HEK293T (cell line): ENCODE measurements at regions not wholly inside any gene's neighbourhood (a gene's known extent, or its start where the extent isn't known, plus 50 kb on each side); places are given as distances from the start of the nearest gene placed in this dataset.
"Not testable (repeated sequence)": the region's sequence is repeated elsewhere in the genome, so short reads cannot be mapped to it uniquely, and the experiment has no call there.

Source experiments
- CTCF ChIA-PET: fragments of 350-600 bp; formaldehyde crosslinking; extraction: SDS; loops from one replicate; lab custom pipeline; 2021; ENCODE audit warnings: antibody characterized with exemption, inconsistent platforms; lab: Yijun Ruan, JAX
- POLR2A ChIA-PET: fragments of 350-600 bp; formaldehyde crosslinking; extraction: SDS; loops from one replicate; lab custom pipeline; 2020; ENCODE audit warnings: antibody characterized with exemption, inconsistent platforms; lab: Yijun Ruan, JAX
- DNase-seq: peaks from one replicate; pipeline ENCODE4 v3.0.0; 2012; ENCODE audit warnings: mixed read lengths; ENCODE audit errors: extremely low spot score
- ARNT ChIP-seq: fragments of 450-650 bp; IDR thresholded peaks from 2 replicates; pipeline ENCODE4 v1.6.1; 2017; ENCODE audit warnings: mild to moderate bottlenecking
- BHLHE40 ChIP-seq: fragments of 450-650 bp; IDR thresholded peaks from 2 replicates; pipeline ENCODE4 v1.6.1; 2016; ENCODE audit warnings: mild to moderate bottlenecking, moderate library complexity, borderline replicate concordance
- CTBP1 ChIP-seq: fragments of 450-650 bp; IDR thresholded peaks from 2 replicates; pipeline ENCODE4 v1.6.1; 2016; ENCODE audit warnings: borderline replicate concordance
- ELF4 ChIP-seq: fragments of 450-650 bp; IDR thresholded peaks from 2 replicates; pipeline ENCODE4 v1.6.1; 2017; ENCODE audit warnings: antibody characterized with exemption
- FOXA1 ChIP-seq: fragments of 450-650 bp; IDR thresholded peaks from 2 replicates; pipeline ENCODE4 v1.6.1; 2016; ENCODE audit warnings: mild to moderate bottlenecking
- FOXK2 ChIP-seq: fragments of 450-650 bp; IDR thresholded peaks from 2 replicates; pipeline ENCODE4 v1.6.1; 2016; ENCODE audit warnings: mild to moderate bottlenecking
- FOXM1 ChIP-seq: fragments of 450-650 bp; IDR thresholded peaks from 2 replicates; pipeline ENCODE4 v1.6.1; 2017; ENCODE audit warnings: mild to moderate bottlenecking, borderline replicate concordance
- HDGF ChIP-seq: fragments of 450-650 bp; IDR thresholded peaks from 2 replicates; pipeline ENCODE4 v1.6.1; 2017; ENCODE audit warnings: antibody characterized with exemption, borderline replicate concordance
- L3MBTL2 ChIP-seq: fragments of 450-650 bp; conservative IDR thresholded peaks from 2 replicates; pipeline ENCODE4 v1.6.1; 2016; ENCODE audit warnings: mild to moderate bottlenecking
- LEF1 ChIP-seq: fragments of 450-650 bp; IDR thresholded peaks from 2 replicates; pipeline ENCODE4 v1.6.1; 2017; ENCODE audit warnings: mild to moderate bottlenecking, borderline replicate concordance
- NFRKB ChIP-seq: fragments of 450-650 bp; IDR thresholded peaks from 2 replicates; pipeline ENCODE4 v1.6.1; 2016; ENCODE audit warnings: mild to moderate bottlenecking, moderate library complexity
- PKNOX1 ChIP-seq: fragments of 450-650 bp; IDR thresholded peaks from 2 replicates; pipeline ENCODE4 v1.6.1; 2016
- SP1 ChIP-seq: fragments of 450-650 bp; IDR thresholded peaks from 2 replicates; pipeline ENCODE4 v1.6.1; 2017
- SUZ12 ChIP-seq: fragments of 450-650 bp; IDR thresholded peaks from 2 replicates; pipeline ENCODE4 v1.6.1; 2016; ENCODE audit warnings: mild to moderate bottlenecking
- TARDBP ChIP-seq: fragments of 450-650 bp; IDR thresholded peaks from 2 replicates; pipeline ENCODE4 v1.6.1; 2016
- ZNF384 ChIP-seq: fragments of 450-650 bp; IDR thresholded peaks from 2 replicates; pipeline ENCODE4 v1.6.1; 2016

GRCh38 chr10:45135443-45136198 lies 134.9 kb downstream of the ZNF22 start:
- no peak for TF ChIP-seq L3MBTL2
- TF ChIP-seq FOXA1, result no peak
- TF ChIP-seq HDGF, result no peak
- TF ChIP-seq FOXM1, result no peak
- ChIA-PET POLR2A (no interaction called here), CTCF (no interaction called here)
- no peak for DNase-seq

- DNase-seq, result no peak
- CTCF ChIA-PET, result no interaction called here
- POLR2A ChIA-PET, result no interaction called here
- TF ChIP-seq FOXA1, result no peak
- TF ChIP-seq PKNOX1, result no peak
- TF ChIP-seq ZNF384, result no peak
- TF ChIP-seq NFRKB, result no peak
- no peak for TF ChIP-seq L3MBTL2
- no peak for TF ChIP-seq FOXM1
- no peak for TF ChIP-seq FOXK2
- no peak for TF ChIP-seq TARDBP
- TF ChIP-seq LEF1, result no peak
- TF ChIP-seq ARNT, result no peak
- no peak for TF ChIP-seq SUZ12
- TF ChIP-seq CTBP1, result no peak
- TF ChIP-seq ELF4, result no peak
Measured at GRCh38 chr10:45136256-45136655, 135.5 kb downstream of the ZNF22 start.

DNA sequence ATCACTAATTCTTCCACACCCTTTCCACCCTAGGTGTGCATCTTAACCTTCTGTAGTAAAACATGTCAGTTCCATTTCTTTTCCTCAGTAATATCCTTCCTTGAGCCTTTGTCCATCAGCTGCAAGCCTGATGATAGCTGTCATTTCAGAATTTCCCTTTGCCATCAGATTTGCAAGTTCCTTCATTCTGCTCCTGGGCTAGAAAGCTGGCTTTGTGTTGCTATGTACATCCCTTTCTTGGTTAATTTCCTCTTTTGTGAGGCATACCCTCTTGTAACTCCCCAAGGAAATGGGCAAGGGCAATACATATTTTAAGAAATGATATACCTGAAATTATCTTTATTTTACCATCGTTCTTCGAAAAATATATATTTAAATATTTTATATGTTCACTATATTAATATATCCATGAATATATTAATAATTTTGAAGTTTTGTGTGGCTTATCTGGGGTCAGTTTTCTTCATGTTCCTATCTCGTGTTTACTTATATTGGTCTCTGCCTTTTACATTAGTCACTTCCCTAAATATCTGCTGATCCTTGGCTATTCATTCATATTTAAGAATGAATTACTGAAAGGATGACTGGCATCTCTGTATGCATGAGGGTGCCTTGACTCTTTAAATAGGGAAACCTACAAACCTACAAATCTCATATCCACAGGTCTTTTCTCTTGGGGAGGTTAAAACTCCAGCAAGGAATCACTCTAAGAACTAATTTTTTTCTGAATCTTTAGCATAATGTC lies 143.8 kb downstream of the ZNF22 start:
- POLR2A ChIA-PET, result no interaction called here
- CTCF ChIA-PET, result no interaction called here
- TF ChIP-seq FOXK2 (no peak), L3MBTL2 (no peak), ZNF384 (no peak), FOXM1 (no peak), TARDBP (no peak), ARNT (no peak)
- DNase-seq, result no peak

GRCh38 chr10:45145143-45145542 lies 144.4 kb downstream of the ZNF22 start:
- DNase-seq, POLR2A ChIA-PET, CTCF ChIA-PET: not testable (repeated sequence)

- TF ChIP-seq PKNOX1 (no peak), L3MBTL2 (no peak), ZNF384 (no peak), FOXK2 (no peak), SUZ12 (no peak), FOXA1 (no peak), FOXM1 (no peak), CTBP1 (no peak), ELF4 (no peak)
- ChIA-PET POLR2A (no interaction called here), CTCF (no interaction called here)
- no peak for DNase-seq
Measured at GRCh38 chr10:45147000-45147399, 146.3 kb downstream of the ZNF22 start.

DNA sequence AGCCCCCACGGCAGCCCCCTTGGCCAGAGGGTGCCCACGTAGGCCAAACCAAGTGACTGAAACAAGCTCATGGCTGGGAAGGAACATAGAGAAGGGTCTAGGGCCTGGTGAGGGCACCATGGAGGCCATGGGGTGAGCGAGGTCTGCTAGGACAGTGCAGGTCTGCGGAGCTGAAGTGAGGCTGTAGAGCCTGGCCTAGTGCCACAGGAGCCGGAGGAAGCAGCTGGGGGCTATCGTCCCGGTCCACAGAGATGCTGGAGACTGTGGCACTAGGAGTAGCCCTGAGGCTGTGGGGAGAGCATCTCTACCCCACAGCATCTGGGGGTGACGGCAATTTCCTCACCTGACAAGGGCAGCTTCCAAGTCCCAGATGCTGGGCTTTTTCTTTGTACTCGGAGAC lies 150.3 kb downstream of the ZNF22 start:
- TF ChIP-seq PKNOX1 (no peak), LEF1 (no peak), ARNT (no peak), L3MBTL2 (no peak)
- ChIA-PET POLR2A (no interaction called here), CTCF (no interaction called here)
- no peak for DNase-seq

GRCh38 chr10:45151467-45152214 lies 150.9 kb downstream of the ZNF22 start:
- TF ChIP-seq PKNOX1 (no peak), ARNT (no peak), FOXA1 (no peak), BHLHE40 (no peak), CTBP1 (no peak), ZNF384 (no peak), SUZ12 (no peak), FOXM1 (no peak), L3MBTL2 (no peak), HDGF (no peak), ELF4 (no peak), SP1 (no peak), TARDBP (no peak), LEF1 (no peak), FOXK2 (no peak), NFRKB (no peak)
- CTCF ChIA-PET, result interaction anchor here (0.7 kb wide), 1 partner anchor 148 kb away, joined by 3 read pairs; no protein-coding TSS in a partner anchor

More at GRCh38 chr10:45151467-45152214, 150.9 kb downstream of the ZNF22 start:
- POLR2A ChIA-PET, result no interaction called here
- DNase-seq, result no peak
